ENCODE measurements at regions not wholly inside any gene's neighbourhood (a gene's known extent, or its start where the extent isn't known, plus 50 kb on each side); places are given as distances from the start of the nearest gene placed in this dataset.

DNA sequence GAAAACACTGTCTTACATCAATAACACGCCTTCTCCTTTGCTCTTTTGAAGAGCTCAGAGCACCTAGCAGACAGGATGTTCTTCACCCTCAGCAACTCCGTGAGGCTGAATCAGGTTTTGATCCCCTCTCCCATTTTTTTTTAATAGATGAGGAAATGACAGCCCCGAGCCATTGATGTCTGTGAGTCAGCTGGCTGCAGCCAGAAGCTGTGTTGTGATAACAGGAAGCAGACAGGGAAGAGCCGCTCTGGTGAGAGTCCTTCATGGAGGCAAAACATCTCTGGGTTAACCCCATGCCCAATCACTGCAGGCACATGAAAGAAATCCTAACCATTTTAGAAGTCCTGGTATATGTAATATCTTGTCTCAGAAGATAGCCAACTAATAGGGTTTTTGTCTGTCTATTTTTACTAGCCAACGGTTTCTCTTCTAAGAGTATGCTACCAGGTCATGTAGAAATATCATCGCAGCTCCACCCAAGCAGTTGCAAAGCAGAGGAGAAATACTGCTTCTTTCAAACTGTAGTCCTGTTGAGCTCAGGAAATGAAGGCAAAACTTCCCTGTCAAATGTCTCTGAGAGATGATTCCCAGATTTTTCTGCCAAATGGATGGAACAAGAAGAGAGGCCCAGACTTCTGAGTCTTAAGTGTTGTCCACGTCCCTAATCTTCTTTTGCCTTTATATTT, 568.9 kb downstream of the CCDC171 start:
- peaks cover 4% of the 10 kb centered on the region for H3K9me3 Mint-ChIP-seq
- H3K36me3 Mint-ChIP-seq (ENCODE audit: low read depth), result no peaks in the 10 kb centered on the region
- H3K27ac Mint-ChIP-seq, result no peak overlapping the region
- H3K27me3 Mint-ChIP-seq, result no peaks in the 10 kb centered on the region
- H3K4me1 Mint-ChIP-seq, result no peaks in the 10 kb centered on the region
- ATAC-seq (replicated peaks), result no peak
- H3K4me3 Mint-ChIP-seq, result no peak overlapping the region

- no peaks in the 10 kb centered on the region for H3K36me3 Mint-ChIP-seq (ENCODE audit: low read depth)
- H3K4me3 Mint-ChIP-seq, result no peak overlapping the region
- H3K9me3 Mint-ChIP-seq, result peaks cover 4% of the 10 kb centered on the region
- no peak for ATAC-seq (replicated peaks)
- no peaks in the 10 kb centered on the region for H3K4me1 Mint-ChIP-seq
- no peaks in the 10 kb centered on the region for H3K27me3 Mint-ChIP-seq
- no peak overlapping the region for H3K27ac Mint-ChIP-seq
Observed at GRCh38 chr9:16125629-16126028, 572.8 kb downstream of the CCDC171 start.

DNA sequence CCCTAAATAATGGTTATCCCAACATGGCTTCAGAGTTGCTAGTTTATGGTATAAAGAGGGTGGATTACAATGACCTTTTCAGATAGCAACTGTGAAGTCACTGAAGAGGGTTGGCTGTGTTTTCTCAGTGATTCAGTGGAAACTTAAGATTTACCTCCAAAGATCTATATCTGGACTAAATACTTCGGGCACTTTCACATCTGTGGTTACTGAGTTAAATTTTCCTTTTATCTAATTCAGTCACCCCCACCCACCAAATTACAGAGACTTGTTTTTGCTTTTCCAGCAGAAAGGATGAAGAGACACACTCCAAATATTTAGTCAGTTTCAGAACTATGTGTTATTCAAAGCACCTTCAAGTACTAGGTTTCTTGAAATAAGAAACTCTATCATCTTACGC, 573.2 kb downstream of the CCDC171 start:
- ATAC-seq (replicated peaks), result peak; percentile 32
- H3K27ac Mint-ChIP-seq, result no peak overlapping the region
- H3K36me3 Mint-ChIP-seq (ENCODE audit: low read depth), result no peaks in the 10 kb centered on the region
- no peaks in the 10 kb centered on the region for H3K27me3 Mint-ChIP-seq
- no peak overlapping the region for H3K4me3 Mint-ChIP-seq
- H3K4me1 Mint-ChIP-seq, result no peaks in the 10 kb centered on the region
- H3K9me3 Mint-ChIP-seq, result peaks cover 4% of the 10 kb centered on the region

DNA sequence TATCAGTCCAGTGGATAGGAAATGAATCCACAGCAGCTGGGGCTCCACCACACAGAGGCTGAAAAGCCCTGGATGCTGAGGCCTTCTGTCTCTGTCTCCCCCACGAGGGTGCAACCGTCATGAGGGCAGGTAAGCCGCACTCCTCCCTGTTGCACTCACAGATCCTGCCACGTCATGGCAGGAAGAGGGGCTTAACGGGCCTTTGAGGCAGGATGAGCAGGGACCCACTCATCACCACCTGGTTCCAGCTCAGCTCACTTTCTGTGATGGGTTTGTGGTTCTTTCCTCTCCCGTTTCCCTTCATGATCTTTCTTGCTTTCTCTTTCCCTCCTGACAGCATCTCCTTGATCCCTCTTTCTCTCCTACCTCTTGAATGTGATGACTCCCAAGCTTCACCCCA, 575.2 kb downstream of the CCDC171 start:
- Mint-ChIP-seq H3K36me3 (ENCODE audit: low read depth) (no peaks in the 10 kb centered on the region), H3K27me3 (no peaks in the 10 kb centered on the region), H3K9me3 (peaks cover 4% of the 10 kb centered on the region), H3K4me1 (no peaks in the 10 kb centered on the region), H3K27ac (no peak overlapping the region), H3K4me3 (no peak overlapping the region)
- no peak for ATAC-seq (replicated peaks)

- ATAC-seq (replicated peaks), result no peak
- Mint-ChIP-seq H3K36me3 (ENCODE audit: low read depth) (no peaks in the 10 kb centered on the region), H3K27me3 (no peaks in the 10 kb centered on the region), H3K27ac (no peak overlapping the region), H3K4me3 (no peak overlapping the region), H3K4me1 (no peaks in the 10 kb centered on the region), H3K9me3 (peaks cover 4% of the 10 kb centered on the region)
Observed at GRCh38 chr9:16131264-16131663, 578.4 kb downstream of the CCDC171 start.

DNA sequence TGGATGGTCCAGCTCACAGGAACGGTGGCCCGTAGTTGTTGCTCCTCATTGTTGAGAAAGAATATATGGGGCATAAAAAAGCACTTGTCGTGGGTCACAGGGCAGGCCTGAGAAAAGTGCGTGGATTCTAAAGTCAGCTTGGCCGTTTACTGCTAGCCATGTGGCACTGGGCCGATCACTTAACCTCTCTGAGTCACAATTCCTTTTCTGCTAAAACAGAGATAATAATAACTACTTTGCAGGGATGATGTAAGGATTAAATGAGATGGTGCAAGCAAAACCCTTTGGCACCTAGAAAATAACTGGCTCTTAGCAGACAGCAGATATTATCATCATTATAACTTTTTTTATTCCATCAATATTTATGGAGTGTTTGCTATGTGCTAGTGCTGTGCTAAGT, 579.7 kb downstream of the CCDC171 start:
- Mint-ChIP-seq H3K27ac (no peak overlapping the region), H3K36me3 (ENCODE audit: low read depth) (no peaks in the 10 kb centered on the region), H3K27me3 (no peaks in the 10 kb centered on the region), H3K9me3 (peaks cover 4% of the 10 kb centered on the region), H3K4me3 (no peak overlapping the region), H3K4me1 (no peaks in the 10 kb centered on the region)
- no peak for ATAC-seq (replicated peaks)

GRCh38 chr9:16133032-16133431, 580.2 kb downstream of the CCDC171 start:
- Mint-ChIP-seq H3K27me3 (no peaks in the 10 kb centered on the region), H3K36me3 (ENCODE audit: low read depth) (no peaks in the 10 kb centered on the region), H3K27ac (no peak overlapping the region), H3K9me3 (peaks cover 4% of the 10 kb centered on the region), H3K4me3 (no peak overlapping the region), H3K4me1 (no peaks in the 10 kb centered on the region)
- no peak for ATAC-seq (replicated peaks)

- no peaks in the 10 kb centered on the region for H3K36me3 Mint-ChIP-seq (ENCODE audit: low read depth)
- H3K4me1 Mint-ChIP-seq, result no peaks in the 10 kb centered on the region
- no peak overlapping the region for H3K27ac Mint-ChIP-seq
- ATAC-seq (replicated peaks), result peak; percentile 56
- no peaks in the 10 kb centered on the region for H3K27me3 Mint-ChIP-seq
- H3K9me3 Mint-ChIP-seq, result peaks cover 4% of the 10 kb centered on the region
- H3K4me3 Mint-ChIP-seq, result no peak overlapping the region
Observed at GRCh38 chr9:16133556-16134227, 580.8 kb downstream of the CCDC171 start.

- Mint-ChIP-seq H3K27ac (no peak overlapping the region), H3K36me3 (ENCODE audit: low read depth) (no peaks in the 10 kb centered on the region), H3K27me3 (no peaks in the 10 kb centered on the region), H3K4me1 (no peaks in the 10 kb centered on the region), H3K4me3 (no peak overlapping the region), H3K9me3 (peaks cover 4% of the 10 kb centered on the region)
- ATAC-seq (replicated peaks), result no peak
Observed at GRCh38 chr9:16134351-16134750, 581.5 kb downstream of the CCDC171 start.

GRCh38 chr9:16135968-16136367, 583.1 kb downstream of the CCDC171 start:
- no peaks in the 10 kb centered on the region for H3K36me3 Mint-ChIP-seq (ENCODE audit: low read depth)
- H3K9me3 Mint-ChIP-seq, result peaks cover 4% of the 10 kb centered on the region
- H3K4me3 Mint-ChIP-seq, result no peak overlapping the region
- ATAC-seq (replicated peaks), result no peak
- no peak overlapping the region for H3K27ac Mint-ChIP-seq
- H3K4me1 Mint-ChIP-seq, result no peaks in the 10 kb centered on the region
- no peaks in the 10 kb centered on the region for H3K27me3 Mint-ChIP-seq

DNA sequence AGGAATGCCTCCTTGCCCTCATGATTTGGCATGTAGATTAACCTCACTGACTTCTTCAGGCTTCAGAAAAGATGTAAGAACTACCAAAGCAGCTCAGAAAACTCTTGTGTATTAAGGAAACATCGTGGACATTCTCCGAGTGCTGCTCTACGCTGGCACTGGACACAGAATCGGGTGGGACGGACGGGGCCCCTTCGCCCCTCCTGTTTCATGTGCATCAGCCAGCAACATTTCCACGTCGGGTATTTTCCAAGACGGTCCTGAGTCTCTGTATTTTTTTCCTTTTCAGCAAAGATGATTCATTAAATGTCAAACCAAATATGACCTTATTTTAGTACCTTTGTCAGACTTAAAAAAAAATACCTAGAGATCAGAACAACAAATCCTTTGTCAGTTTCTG, 583.6 kb downstream of the CCDC171 start:
- ATAC-seq (replicated peaks), result no peak
- H3K27me3 Mint-ChIP-seq, result no peaks in the 10 kb centered on the region
- peaks cover 4% of the 10 kb centered on the region for H3K9me3 Mint-ChIP-seq
- H3K4me1 Mint-ChIP-seq, result no peaks in the 10 kb centered on the region
- no peak overlapping the region for H3K27ac Mint-ChIP-seq
- H3K36me3 Mint-ChIP-seq (ENCODE audit: low read depth), result no peaks in the 10 kb centered on the region
- no peak overlapping the region for H3K4me3 Mint-ChIP-seq

DNA sequence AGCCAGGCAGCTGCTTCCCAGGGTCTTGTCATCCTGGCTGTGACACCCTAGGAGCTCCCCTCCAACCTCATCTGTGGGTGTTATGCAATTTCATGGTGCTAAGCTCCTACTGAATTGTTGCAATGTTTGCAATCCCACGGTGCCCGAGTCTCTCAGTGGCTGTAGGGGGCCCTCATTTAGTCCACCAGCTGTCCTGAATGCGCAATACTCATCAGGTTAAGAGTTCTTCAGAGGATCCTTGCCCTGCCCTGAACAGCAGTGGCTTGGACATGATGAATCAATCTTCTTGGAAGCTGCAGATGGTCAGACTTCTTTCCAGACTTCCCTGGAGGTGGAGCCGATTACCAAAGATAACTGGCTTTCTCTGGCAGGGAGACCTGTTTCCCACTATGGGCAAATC, 584.1 kb downstream of the CCDC171 start:
- Mint-ChIP-seq H3K9me3 (peaks cover 4% of the 10 kb centered on the region), H3K4me1 (no peaks in the 10 kb centered on the region), H3K4me3 (no peak overlapping the region), H3K27ac (no peak overlapping the region), H3K36me3 (ENCODE audit: low read depth) (no peaks in the 10 kb centered on the region), H3K27me3 (no peaks in the 10 kb centered on the region)
- ATAC-seq (replicated peaks), result no peak

GRCh38 chr9:16138561-16139491, 586.0 kb downstream of the CCDC171 start:
- no peak overlapping the region for H3K27ac Mint-ChIP-seq

GRCh38 chr9:16139774-16140173, 586.9 kb downstream of the CCDC171 start:
- H3K27ac Mint-ChIP-seq, result no peak overlapping the region

More at GRCh38 chr9:16138561-16139491, 586.0 kb downstream of the CCDC171 start:
- no peak for ATAC-seq (replicated peaks)
- Mint-ChIP-seq H3K27me3 (no peaks in the 10 kb centered on the region), H3K4me3 (no peak overlapping the region), H3K4me1 (no peaks in the 10 kb centered on the region), H3K9me3 (peaks cover 4% of the 10 kb centered on the region), H3K36me3 (ENCODE audit: low read depth) (no peaks in the 10 kb centered on the region)

GRCh38 chr9:16143310-16143709, 590.5 kb downstream of the CCDC171 start:
- H3K27ac Mint-ChIP-seq, result no peak overlapping the region
- H3K27me3 Mint-ChIP-seq, result no peaks in the 10 kb centered on the region
- no peaks in the 10 kb centered on the region for H3K4me1 Mint-ChIP-seq
- ATAC-seq (replicated peaks), result no peak
- H3K36me3 Mint-ChIP-seq (ENCODE audit: low read depth), result no peaks in the 10 kb centered on the region
- H3K9me3 Mint-ChIP-seq, result peaks cover 3% of the 10 kb centered on the region
- no peak overlapping the region for H3K4me3 Mint-ChIP-seq

More at GRCh38 chr9:16139774-16140173, 586.9 kb downstream of the CCDC171 start:
- ATAC-seq (replicated peaks), result no peak
- H3K9me3 Mint-ChIP-seq, result no peaks in the 10 kb centered on the region
- H3K27me3 Mint-ChIP-seq, result no peaks in the 10 kb centered on the region
- no peaks in the 10 kb centered on the region for H3K36me3 Mint-ChIP-seq (ENCODE audit: low read depth)
- no peak overlapping the region for H3K4me3 Mint-ChIP-seq
- H3K4me1 Mint-ChIP-seq, result no peaks in the 10 kb centered on the region
